ENCODE measurements at regions not wholly inside any gene's neighbourhood (a gene's known extent, or its start where the extent isn't known, plus 50 kb on each side); places are given as distances from the start of the nearest gene placed in this dataset.

DNA sequence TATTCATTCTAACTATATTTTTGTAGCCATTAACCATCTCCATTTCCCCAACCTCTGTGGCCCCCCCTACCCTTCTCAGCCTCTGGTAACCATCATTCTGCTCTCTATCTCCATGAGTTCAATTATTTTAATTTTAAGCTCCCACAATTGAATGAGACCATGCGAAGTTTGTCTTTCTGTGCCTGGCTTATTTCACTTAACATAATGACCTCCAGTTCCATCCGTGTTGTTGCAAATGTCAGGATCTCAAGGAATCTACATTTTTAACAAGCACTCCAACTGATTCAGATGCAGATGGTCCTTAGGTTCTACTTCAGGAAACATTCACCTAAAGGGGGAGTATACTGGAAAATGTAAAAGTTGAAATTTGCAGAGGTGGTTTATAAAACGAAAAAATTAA lies 60.2 kb upstream of the PTPN12 start:
- H3K27me3 ChIP-seq (replicated peaks in 1 of 4; ENCODE audit: control insufficient read depth in 3 of 4, extremely low read depth in 1 of 4, insufficient read depth in 3 of 4, low read length in 3 of 4) = no peaks in the 10 kb centered on the region
- no peak overlapping the region for H3K9ac ChIP-seq (replicated peaks in 1 of 4; ENCODE audit: extremely low read depth in 1 of 4, low read depth in 3 of 4, low read length in 3 of 4)
- H4K20me1 ChIP-seq (replicated peaks in 1 of 2; ENCODE audit: control insufficient read depth in 1 of 2, insufficient read depth in 2 of 2, low read length in 2 of 2) = no peaks in the 10 kb centered on the region
- H3K9me3 ChIP-seq (ENCODE audit: insufficient read depth in 2 of 2, low read depth in 1 of 2, low read length in 1 of 2) = no peaks in the 10 kb centered on the region
- no peak overlapping the region for H3K23ac ChIP-seq (ENCODE audit: insufficient read length)
- POLR2A ChIA-PET (ENCODE audit: partially characterized antibody) = no interaction called here
- no peak overlapping the region for H2BK20ac ChIP-seq (ENCODE audit: low read length)
- H3K18ac ChIP-seq (ENCODE audit: extremely low read depth, low read length) = no peak overlapping the region
- H3K4me3 ChIP-seq (ENCODE audit: extremely low read depth in 1 of 4, insufficient read depth in 2 of 4, low read depth in 3 of 4, low read length in 4 of 4) = no peak overlapping the region
- H2BK5ac ChIP-seq (ENCODE audit: low read depth, low read length) = no peak overlapping the region
- no peak overlapping the region for H2BK120ac ChIP-seq (replicated peaks; ENCODE audit: low read depth, low read length)
- no peak overlapping the region for H3K14ac ChIP-seq (ENCODE audit: insufficient read length)
- H2AFZ ChIP-seq (ENCODE audit: low read length) = no peak overlapping the region
- no peak overlapping the region for H3K4ac ChIP-seq (replicated peaks; ENCODE audit: insufficient read length, low read depth, low read length)
- no peaks in the 10 kb centered on the region for H3K36me3 ChIP-seq (ENCODE audit: control insufficient read depth in 2 of 4, insufficient read depth in 4 of 4, low read length in 3 of 4)
- H2AK5ac ChIP-seq (ENCODE audit: low read depth, low read length) = no peak overlapping the region
- H3K4me1 ChIP-seq (replicated peaks in 1 of 4; ENCODE audit: control insufficient read depth in 3 of 4, insufficient read depth in 4 of 4, low read length in 3 of 4) = peaks cover 0 to 4% (median 0%) of the 10 kb centered on the region in 4 experiments; a peak in 2 of 7 replicates
- H4K91ac ChIP-seq (replicated peaks; ENCODE audit: insufficient read length, low read length) = no peak overlapping the region
- H3K79me2 ChIP-seq (ENCODE audit: control insufficient read depth in 1 of 2, insufficient read depth in 2 of 2, low read length in 2 of 2) = no peaks in the 10 kb centered on the region
- CTCF ChIA-PET (ENCODE audit: partially characterized antibody) = interaction anchor here (0.9 to 1.7 kb wide), 5 partner anchors 9 to 175 kb away, joined by 3 to 7 read pairs (median 5); no protein-coding TSS in a partner anchor
- no peak overlapping the region for H3K27ac ChIP-seq (ENCODE audit: low read depth, low read length)
- no peak overlapping the region for H3K56ac ChIP-seq (replicated peaks; ENCODE audit: insufficient read length, low read depth, low read length)
- H4K8ac ChIP-seq (ENCODE audit: extremely low read depth, insufficient read depth, low read length) = no peak overlapping the region
- no peak overlapping the region for H3K4me2 ChIP-seq (ENCODE audit: insufficient read depth in 1 of 2, low read depth in 2 of 2, low read length in 2 of 2)
- DNase-seq (ENCODE audit: low read depth in 1 of 2, low spot score in 2 of 2) (no peak), FAIRE-seq (no peak)
- H3K23me2 ChIP-seq (ENCODE audit: low read depth, low read length) = no peaks in the 10 kb centered on the region
- no peak overlapping the region for H2BK15ac ChIP-seq (ENCODE audit: low read length)
- no peak overlapping the region; the same call in 1 of the 2 replicates for H2BK12ac ChIP-seq (ENCODE audit: low read depth, low read length)
- H3K79me1 ChIP-seq (ENCODE audit: low read depth, low read length) = no peaks in the 10 kb centered on the region
- 50% methylated on average over 3 of the region's 3 CpGs; no CpG with 5 or more reads in 1 of the 2 experiments for WGBS, 2 experiments (ENCODE audit: extremely low coverage in 1 of 2, insufficient coverage in 1 of 2, insufficient read length in 1 of 2, insufficient replicate concordance in 2 of 2, low coverage in 1 of 2, low lambda C conversion rate in 2 of 2, missing lambda C conversion rate in 1 of 2)
- no peak overlapping the region for H4K5ac ChIP-seq (ENCODE audit: insufficient read length, low read depth, low read length)
- TF ChIP-seq, protein P1, sequence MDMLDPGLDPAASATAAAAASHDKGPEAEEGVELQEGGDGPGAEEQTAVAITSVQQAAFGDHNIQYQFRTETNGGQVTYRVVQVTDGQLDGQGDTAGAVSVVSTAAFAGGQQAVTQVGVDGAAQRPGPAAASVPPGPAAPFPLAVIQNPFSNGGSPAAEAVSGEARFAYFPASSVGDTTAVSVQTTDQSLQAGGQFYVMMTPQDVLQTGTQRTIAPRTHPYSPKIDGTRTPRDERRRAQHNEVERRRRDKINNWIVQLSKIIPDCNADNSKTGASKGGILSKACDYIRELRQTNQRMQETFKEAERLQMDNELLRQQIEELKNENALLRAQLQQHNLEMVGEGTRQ (IDR thresholded peaks at IDR 0.05; ENCODE audit: low read length) = no peak
- no peak for TF ChIP-seq POLR2AphosphoS5 (IDR thresholded peaks at IDR 0.05; ENCODE audit: low read depth, low read length)
- TF ChIP-seq CBX8 (IDR thresholded peaks at IDR 0.05; ENCODE audit: borderline replicate concordance, low read depth, low read length) = no peak
- no peak for TF ChIP-seq ZNF274 (IDR thresholded peaks at IDR 0.05; ENCODE audit: borderline replicate concordance, extremely low read depth, low read length)
- TF ChIP-seq CREB1 (IDR thresholded peaks at IDR 0.05) = no peak
- no peak for TF ChIP-seq JUN (IDR thresholded peaks at IDR 0.05; ENCODE audit: low read depth, low read length)
- TF ChIP-seq, protein P2, sequence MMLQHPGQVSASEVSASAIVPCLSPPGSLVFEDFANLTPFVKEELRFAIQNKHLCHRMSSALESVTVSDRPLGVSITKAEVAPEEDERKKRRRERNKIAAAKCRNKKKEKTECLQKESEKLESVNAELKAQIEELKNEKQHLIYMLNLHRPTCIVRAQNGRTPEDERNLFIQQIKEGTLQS (IDR thresholded peaks at IDR 0.05; ENCODE audit: insufficient read depth, low read depth, low read length) = no peak
- TF ChIP-seq NRF1 (IDR thresholded peaks at IDR 0.05; ENCODE audit: low read depth, low read length) = no peak
- TF ChIP-seq GTF2F1 (IDR thresholded peaks at IDR 0.05; ENCODE audit: borderline replicate concordance, low read depth, low read length) = no peak
- no peak for TF ChIP-seq HDAC2 (IDR thresholded peaks at IDR 0.05; ENCODE audit: borderline replicate concordance in 1 of 2, low read depth in 2 of 2, low read length in 2 of 2)
- TF ChIP-seq TBP (IDR thresholded peaks at IDR 0.05; ENCODE audit: low read depth, low read length) = no peak
- no peak for TF ChIP-seq HDAC6 (IDR thresholded peaks at IDR 0.05; ENCODE audit: low read depth, low read length)

All from H1 (cell line).